ENCODE measurements at regions not wholly inside any gene's neighbourhood (a gene's known extent, or its start where the extent isn't known, plus 50 kb on each side); places are given as distances from the start of the nearest gene placed in this dataset.
"Not testable (repeated sequence)": the region's sequence is repeated elsewhere in the genome, so short reads cannot be mapped to it uniquely, and the experiment has no call there.

GRCh38 chr2:240383871-240384700 is 51.4 kb upstream of the GPC1 start:
- no peak for DNase-seq

- no peak for DNase-seq
Observed at GRCh38 chr2:240384711-240385450, 50.6 kb upstream of the GPC1 start.

- DNase-seq: not testable (repeated sequence)
Observed at GRCh38 chr2:240385451-240386161, 49.9 kb upstream of the GPC1 start.
